HT1080 (cell line): ENCODE measurements at regions not wholly inside any gene's neighbourhood (a gene's known extent, or its start where the extent isn't known, plus 50 kb on each side); places are given as distances from the start of the nearest gene placed in this dataset.

Source experiments
- DNase-seq: peaks from one replicate; pipeline ENCODE4 v3.0.0-alpha.2; 2015; ENCODE audit warnings: low read depth

GRCh38 chr10:29925771-29926692 lies 133.4 kb downstream of the JCAD start:
- no peak for DNase-seq

GRCh38 chr10:29924436-29924835 lies 134.9 kb downstream of the JCAD start:
- DNase-seq, result no peak

- DNase-seq, result no peak
Observed at GRCh38 chr10:29923416-29923965, 135.9 kb downstream of the JCAD start.

GRCh38 chr10:29922892-29923291 lies 136.5 kb downstream of the JCAD start:
- DNase-seq, result no peak

- DNase-seq, result no peak
Observed at GRCh38 chr10:29922226-29922625, 137.2 kb downstream of the JCAD start.

- no peak for DNase-seq
Observed at GRCh38 chr10:29921071-29921446, 138.3 kb downstream of the JCAD start.

- no peak for DNase-seq
Observed at GRCh38 chr10:29920408-29921070, 138.8 kb downstream of the JCAD start.

- DNase-seq, result no peak
Observed at GRCh38 chr10:29918623-29919400, 140.6 kb downstream of the JCAD start.

GRCh38 chr10:29917311-29917710 lies 142.1 kb downstream of the JCAD start:
- DNase-seq, result no peak

GRCh38 chr10:29916669-29917068 lies 142.7 kb downstream of the JCAD start:
- no peak for DNase-seq

GRCh38 chr10:29914986-29915785 lies 144.2 kb downstream of the JCAD start:
- no peak for DNase-seq

- no peak for DNase-seq
Observed at GRCh38 chr10:29908962-29909361, 150.4 kb downstream of the JCAD start.

GRCh38 chr10:29900865-29901264 lies 158.5 kb downstream of the JCAD start:
- no peak for DNase-seq

- no peak for DNase-seq
Observed at GRCh38 chr10:29897999-29898716, 161.2 kb downstream of the JCAD start.

- no peak for DNase-seq
Observed at GRCh38 chr10:29897430-29897829, 162.0 kb downstream of the JCAD start.

- no peak for DNase-seq
Observed at GRCh38 chr10:29896053-29896452, 163.3 kb downstream of the JCAD start.

- DNase-seq, result peak; percentile 70
Observed at GRCh38 chr10:29895456-29895855, 163.9 kb downstream of the JCAD start.

GRCh38 chr10:29888321-29888720 lies 171.1 kb downstream of the JCAD start:
- no peak for DNase-seq

GRCh38 chr10:29886299-29886698 lies 173.1 kb downstream of the JCAD start:
- DNase-seq, result no peak

GRCh38 chr10:29883231-29883630 lies 176.2 kb downstream of the JCAD start:
- no peak for DNase-seq
